HG03159 (cell line): ENCODE measurements at regions not wholly inside any gene's neighbourhood (a gene's known extent, or its start where the extent isn't known, plus 50 kb on each side); places are given as distances from the start of the nearest gene placed in this dataset.
"Not testable (repeated sequence)": the region's sequence is repeated elsewhere in the genome, so short reads cannot be mapped to it uniquely, and the experiment has no call there.

Experiments used
- ATAC-seq: cut with Tn5 transposase; IDR thresholded peaks from one replicate; pipeline ENCODE4 v1.9.1; 2021; ENCODE audit warnings: mild to moderate bottlenecking, moderate library complexity; ENCODE audit not compliant: unreplicated experiment

DNA sequence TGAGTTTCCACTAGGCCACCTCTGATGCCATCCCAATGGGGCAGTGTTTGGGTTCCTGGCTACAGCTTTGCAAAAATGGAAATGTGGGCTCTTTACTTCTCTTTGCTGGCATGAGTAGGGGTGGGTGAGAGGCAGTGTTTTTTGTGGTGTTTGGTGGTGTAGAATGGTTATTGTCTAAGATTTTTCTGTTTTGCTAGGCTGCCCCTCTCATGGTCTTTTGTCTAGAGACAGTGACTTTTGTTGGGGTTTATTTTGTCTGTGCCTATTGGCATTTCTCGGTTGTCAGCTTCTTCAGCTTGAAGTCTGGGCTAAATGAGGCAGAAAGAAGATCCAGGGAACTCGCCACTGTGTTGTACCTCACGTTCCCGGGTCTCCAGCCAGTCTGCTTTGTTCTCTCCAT is 112.1 kb downstream of the CENPF start:
- ATAC-seq = no peak

DNA sequence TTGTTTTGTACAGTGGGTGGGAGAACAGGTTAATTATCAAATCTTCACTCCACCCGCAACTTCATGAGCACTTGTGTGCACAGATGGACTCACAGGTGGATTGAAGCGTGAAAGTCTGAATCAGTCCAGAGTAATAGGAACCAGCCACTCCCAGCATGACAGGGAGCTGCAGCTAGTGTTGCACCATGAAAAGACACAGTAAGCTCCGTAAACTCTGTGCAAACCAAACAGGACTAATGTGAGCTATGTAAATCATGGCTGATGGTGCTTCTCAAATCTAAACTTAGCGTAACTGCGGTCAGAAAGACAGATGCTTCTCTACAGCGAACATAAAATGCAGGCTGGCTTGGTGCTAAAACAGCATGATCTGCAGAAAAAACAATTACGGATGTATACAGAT is 114.4 kb downstream of the CENPF start:
- ATAC-seq = no peak

DNA sequence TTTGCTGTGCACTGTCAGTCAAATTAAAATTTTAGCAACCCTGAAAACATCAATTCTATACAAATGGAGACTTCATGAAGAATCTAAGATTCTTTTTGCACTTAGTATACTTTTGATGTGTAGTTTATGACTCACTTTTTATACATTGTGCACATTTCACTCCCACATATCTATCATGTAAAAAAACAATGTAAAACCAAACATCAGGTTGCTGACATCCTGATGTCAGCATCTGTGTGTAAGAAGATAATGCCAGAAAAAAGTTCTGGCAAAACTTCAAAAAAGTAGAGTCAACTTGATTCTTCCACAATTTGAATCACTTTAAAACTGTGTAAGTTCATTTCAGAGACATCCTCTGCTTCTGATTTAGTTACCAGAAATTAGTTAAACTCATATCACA is 115.7 kb downstream of the CENPF start:
- ATAC-seq = no peak

DNA sequence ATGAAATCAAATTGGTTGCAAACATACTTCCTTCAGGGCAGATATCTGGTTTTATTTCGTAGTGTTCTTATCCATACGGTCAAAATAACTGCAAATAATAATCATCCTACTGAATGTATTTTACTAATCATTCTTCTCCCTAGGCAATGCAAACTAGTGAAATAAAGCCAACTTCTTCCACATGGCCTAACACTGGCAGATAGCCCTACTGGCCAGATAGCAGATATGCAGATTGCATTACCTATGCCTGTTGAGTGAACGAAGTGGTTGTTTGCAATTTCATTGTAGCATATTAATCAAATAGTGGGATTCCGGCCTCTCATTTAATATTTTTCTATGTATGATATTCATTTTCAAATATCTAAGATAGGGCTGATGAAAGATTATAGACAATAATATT is 116.2 kb downstream of the CENPF start:
- ATAC-seq = no peak

DNA sequence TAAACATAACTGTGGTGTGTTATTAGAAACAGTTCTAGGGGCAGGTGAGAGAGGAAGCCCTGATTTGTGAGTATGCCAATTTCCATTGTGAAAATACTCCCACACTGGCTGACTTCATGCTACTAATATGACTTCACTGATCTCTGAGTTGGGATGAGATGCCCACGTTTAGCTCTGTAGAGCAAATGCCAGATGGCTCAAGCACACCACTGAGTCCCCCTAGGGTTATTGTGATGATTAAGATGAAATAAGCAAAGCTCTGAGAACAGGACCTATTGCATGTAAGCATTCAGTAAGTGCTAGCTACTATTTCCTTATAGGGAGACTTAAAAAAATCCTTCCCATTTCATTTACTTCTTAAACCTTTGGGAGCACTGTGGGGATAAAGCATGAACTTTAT is 117.6 kb downstream of the CENPF start:
- no peak for ATAC-seq

DNA sequence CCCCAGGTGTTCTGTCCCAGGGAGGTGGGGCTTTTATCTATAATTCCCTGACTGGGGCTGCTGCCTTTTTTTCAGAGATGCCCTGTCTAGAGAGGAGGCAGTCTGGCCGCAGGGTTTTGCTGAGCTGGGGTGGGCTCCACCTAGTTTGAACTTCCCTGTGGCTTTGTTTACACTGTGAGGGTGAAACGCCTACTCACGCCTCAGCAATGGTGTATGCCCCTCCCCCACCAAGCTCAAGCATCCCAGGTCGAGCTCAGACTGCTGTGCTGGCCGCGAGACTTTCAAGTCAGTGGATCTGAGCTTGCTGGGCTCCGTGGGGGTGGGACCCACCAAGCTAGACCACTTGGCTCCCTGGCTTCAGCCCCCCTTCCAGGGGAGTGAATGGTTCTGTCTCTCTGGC is 124.3 kb downstream of the CENPF start:
- no peak for ATAC-seq

DNA sequence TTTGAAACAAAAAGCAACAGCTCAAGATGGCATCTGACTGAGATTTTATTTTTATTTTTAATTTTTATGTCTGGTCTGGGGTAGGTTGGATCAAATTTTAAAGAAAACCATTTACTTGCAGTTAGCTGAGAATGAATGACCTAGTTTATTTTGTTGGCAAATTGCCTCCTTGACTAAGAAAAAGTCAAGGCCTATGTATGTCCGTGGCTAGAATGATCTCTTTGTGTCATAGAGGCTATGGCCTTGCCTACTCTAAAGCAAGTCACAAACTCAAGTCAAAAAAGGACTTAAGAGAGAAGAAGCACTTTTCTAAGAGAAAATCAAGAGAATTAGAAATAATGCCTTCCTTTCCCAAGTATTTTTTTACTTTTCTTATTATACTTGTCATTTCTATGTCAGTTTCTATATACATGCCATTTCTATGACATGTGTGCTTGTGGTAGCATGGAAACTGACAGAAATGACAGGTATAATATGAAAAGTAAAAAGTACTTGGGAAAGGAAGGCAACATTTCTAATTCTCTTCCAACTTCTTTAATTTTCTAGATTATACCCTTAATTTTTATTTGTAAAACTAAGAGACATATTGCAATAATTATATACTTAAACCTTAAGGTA is 136.7 kb downstream of the CENPF start:
- ATAC-seq = no peak

DNA sequence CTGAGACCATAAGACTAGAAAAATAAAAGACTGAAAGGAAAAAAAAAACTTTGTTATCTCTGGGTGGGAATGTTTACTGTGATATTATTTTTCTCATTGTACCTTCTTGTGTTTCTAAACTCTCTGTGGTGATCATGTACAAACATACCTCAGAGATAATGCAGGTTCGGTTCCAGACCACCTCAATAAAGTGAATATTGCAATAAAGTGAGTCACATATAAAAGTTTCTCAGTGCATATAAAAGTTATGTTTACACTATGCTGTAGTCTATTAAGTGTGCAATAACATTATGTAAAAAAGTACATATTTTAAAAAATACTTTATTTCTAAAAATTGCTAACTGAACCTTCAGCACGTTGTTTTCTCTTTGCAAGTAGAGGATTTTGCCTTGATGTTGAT is 137.5 kb downstream of the CENPF start:
- no peak for ATAC-seq

DNA sequence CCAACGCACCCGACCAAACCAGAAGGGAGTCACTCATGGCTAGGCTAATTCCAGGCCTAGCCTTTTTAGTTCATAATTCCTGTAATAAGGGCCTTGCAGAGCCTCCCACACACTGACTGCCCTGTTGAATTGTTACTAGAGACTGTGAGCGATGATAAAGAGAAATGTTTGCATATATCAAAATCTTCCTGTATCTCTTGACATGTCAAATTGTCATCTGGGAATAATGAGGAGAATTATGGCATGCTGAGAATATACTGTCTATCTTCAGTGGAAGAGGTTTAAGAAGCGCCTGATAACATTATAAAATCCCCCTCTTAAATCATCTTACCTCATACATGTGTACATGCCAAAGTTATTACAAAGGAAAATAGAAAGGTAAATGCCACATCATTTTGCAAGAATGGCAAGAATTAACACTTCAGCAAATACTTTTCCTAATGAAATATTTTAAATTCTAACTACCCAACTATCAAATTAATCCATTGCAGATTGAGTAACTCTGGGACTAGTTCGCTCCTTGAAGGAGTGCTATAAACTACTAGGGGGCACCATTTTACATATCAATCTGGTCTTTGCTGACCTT is 144.1 kb downstream of the CENPF start:
- ATAC-seq = no peak

DNA sequence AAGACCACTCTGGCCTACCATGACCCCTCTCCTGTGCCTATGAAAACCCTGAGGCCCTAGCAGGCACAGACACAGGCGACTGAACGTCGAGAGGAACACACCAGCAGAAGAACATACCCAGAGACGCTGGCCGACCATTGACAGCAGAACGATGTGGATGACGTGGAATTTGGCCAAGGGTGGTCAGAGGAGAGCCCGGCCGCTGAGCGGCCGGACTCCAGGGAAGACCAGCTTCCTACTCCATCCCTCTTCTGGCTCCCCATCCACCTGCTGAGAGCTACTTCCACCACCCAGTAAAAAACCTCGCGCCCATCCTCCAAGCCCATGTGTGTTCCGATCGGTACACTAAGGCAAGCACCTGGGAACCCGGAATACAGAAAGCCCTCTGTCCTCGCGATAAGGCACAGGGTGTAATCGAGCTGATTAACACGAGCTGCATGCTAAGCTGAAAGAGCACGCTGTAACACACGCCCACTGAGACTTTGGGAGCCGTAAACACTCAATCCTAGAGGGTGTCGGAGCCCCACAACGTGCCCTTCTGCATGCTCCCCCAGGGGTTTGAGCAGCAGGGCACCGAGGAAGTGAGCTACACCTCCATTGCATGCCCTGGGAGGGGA is 150.3 kb downstream of the CENPF start:
- ATAC-seq = no peak

DNA sequence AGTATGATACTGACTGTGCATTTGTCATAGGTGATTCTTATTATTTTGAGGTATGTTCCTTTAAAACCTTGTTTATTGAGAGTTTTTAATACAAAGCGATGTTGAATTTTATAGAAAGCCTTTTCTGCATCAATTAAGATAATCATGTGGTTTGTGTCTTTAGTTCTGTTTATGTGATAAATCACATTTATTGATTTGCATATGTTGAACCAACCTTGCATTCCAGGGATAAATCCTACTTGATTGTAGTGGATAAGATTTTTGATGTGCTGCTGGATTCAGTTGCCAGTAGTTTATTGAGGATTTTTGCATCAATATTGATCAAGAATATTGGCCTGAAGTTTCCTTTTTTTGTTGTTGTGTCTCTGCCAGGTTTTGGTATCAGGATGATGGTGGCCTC is 158.0 kb downstream of the CENPF start:
- no peak for ATAC-seq

DNA sequence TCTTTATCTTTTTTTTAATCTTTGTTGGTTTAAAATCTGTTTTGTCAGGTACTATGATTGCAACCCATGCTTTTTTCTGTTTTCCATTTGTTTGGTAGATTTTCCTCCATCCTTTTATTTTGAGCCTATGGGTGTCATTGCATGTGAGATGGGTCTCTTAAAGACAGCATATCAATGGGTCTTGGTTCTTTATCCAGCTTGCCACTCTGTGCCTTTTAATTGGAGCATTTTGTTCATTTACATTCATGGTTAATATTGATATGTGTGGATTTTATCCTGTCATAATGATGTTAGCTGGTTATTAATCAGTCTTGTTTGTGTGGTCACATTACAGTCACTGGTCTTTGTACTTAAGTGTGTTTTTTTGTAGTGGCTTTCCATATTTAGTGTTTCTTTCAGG is 159.9 kb downstream of the CENPF start:
- ATAC-seq = no peak

DNA sequence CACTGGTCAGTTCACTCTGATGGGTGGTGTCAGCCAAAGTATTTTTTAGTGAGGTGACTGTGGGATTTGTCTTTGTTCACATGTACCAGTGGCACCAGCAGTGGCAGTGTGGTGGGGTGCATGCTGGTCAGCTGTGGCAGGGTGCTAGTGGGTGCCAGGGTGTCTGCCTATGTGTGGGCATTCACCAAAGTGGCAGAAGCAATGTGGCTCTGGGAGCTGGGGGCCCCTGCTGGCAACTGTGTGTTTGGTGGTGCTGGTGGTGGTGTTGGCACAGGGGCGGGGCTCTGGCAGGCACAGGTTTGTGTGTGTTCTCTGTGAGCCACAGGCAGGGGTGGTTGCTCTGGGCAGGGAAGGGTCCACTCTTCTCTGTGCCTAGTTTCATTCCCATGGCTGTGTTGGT is 161.5 kb downstream of the CENPF start:
- ATAC-seq = no peak

DNA sequence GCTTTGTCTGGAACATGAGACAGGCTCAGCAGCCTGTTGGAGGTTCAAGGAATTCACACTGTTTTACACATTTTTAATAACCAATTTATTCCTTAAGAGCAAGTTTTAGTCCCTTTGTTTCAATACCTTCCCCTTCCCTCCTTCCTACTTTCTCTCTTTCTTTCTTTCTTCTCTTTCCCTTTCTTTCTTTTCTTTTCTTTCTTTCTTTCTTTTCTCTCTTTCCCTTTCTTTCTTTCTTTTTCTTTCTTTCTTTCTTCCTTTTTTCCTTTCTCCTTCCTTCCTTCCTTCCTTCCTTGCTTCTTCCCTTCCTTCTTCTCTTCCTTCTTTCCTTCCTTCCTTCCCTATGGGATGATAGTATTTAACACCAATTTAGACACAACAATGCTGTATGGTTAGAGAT is 164.2 kb downstream of the CENPF start:
- no peak for ATAC-seq

DNA sequence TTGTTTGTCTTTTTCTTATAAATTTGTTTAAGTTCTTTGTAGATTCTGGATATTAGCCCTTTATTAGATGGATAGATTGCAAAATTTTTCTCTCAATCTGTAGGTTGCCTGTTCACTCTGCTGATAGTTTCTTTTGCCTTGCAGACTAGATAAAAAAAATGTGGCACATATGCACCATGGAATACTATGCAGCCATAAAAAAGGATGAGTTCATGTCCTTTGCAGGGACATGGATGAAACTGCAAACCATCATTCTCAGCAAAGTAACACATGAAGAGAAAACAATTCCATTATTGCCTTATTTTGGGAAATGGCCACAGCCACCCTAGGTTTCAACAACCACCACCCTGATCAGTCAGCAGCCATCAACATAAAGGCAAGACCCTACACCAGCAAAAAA is 166.7 kb downstream of the CENPF start:
- not testable (repeated sequence) for ATAC-seq

DNA sequence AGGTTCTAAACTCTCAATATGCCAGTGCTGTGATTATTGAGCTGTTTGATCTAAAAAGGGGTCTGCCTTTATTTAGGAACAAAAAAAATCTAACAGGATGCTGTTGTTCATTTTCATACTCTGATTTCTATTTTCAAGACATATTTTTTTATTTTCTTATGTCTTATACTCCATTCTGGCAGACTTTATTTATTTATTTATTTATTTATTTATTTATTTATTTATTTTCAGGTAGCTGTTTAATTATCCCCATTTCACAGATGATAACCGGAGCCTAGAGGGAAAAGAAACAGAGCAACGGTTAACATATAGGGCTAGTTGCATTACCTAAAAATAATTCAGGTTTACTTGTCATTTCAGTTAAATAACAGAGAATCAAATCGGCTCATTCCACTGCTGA is 174.4 kb downstream of the CENPF start:
- ATAC-seq = no peak

DNA sequence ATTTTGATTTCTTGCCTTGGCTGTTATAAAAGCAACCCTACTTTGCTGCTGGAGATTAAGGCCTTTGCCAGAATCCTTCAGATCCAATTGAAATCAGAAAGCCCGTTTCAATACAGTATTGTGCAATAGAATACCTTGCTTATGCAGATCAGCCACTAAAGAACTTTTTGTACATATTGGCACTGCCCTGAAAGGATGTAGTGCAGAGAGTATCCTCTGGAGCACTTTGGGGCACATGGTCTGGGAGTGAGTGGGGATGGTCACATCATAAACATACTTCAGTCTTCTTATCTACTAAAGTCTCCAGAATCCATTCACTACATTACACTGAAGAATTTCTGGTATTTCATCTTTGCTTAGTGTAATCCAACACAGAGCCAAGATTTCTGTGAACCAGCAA is 189.0 kb downstream of the CENPF start:
- ATAC-seq = no peak

DNA sequence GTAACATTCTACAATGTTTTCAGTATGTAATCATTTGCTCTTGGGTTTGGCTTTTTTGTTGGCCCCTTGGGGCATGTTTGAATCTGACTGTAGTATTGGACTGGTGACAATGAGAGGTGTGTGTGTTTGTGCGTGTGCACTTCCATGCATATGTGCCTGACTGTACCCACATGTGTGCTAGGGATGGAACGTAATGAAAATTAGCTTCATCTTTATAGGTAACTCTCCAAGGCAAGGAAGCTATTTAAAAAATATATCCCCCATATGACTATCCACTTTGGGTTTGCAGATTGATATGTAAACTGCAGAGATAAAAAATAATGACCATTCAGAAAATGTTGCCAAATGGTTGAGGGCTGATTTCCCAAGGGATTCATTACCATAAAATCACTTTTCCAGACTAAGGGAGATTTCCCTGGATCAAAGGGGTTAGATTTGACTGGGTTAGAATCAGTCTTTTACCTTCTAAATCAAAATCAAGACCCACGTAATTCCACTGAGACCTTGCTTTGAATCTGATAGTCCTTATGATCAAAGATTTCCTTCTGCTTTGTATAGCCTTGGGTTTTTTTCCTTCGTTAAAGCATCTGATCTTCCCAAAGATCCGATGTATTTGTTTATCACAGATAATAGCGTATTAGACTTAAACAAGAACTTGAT is 189.7 kb downstream of the CENPF start:
- no peak for ATAC-seq

DNA sequence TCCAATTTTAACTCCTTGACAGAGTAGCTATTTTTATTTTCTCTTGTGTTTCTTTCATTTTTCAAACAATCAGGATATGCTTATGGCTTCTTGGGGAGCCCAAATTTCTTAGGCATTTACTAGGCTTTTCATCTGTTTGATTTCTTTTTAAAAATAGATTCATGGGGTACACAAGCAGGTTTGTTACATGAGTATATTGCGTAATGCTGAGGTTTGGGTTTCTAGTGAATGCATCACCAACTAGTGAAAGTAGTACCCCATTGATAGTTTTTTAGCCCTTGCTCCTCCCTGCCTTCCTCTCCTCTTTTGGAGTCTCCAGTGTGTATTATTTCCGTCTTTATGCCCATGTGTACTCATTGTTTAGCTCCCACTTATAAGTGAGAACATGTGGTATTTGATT is 190.7 kb downstream of the CENPF start:
- no peak for ATAC-seq

DNA sequence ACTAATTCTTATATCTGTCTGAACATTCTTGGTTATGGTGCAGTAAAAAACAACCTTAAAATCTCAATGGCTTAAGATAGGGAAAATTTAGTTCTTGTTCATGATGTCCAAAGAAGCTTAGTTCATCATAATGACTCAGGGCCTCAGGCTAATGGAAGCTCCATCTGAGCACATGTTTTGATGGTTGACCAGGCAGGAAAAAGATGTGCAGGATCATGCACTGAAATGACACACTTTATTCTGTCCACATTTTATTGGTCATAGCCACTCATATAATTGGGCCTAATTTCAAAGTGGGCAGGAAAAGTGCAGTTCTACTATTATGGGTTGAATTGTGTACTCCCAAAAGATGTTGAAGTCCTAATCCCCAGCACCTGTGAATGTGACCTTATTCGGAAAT is 198.2 kb downstream of the CENPF start:
- ATAC-seq = no peak

DNA sequence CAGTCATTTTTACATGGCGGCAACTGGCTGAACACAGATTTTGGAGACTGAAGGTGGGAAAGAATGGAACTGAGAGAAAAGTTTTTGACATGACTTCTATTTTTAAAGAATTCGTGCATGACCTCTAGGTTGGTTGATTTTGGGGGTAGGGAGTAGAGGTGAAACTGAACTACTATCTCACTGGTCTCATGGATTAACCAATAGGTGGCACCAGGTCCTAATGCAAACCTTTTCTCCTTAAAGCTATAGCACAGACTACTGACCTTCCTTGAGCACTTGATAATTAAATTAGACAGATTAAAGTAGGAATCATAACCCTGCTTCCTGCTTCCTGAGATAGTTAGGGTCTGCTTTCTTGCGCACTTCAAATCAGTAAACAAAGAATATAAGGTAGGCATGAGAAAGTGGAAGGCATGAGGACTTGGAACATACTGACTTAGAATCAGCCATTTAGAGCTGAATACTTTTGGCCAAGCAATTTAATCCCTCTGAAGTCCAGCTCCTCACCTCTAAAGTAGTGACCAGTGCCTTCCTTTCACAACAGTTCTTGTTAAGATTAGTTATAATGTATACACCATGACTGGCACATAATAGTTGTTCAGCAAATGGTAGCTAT is 206.0 kb downstream of the CENPF start:
- no peak for ATAC-seq

DNA sequence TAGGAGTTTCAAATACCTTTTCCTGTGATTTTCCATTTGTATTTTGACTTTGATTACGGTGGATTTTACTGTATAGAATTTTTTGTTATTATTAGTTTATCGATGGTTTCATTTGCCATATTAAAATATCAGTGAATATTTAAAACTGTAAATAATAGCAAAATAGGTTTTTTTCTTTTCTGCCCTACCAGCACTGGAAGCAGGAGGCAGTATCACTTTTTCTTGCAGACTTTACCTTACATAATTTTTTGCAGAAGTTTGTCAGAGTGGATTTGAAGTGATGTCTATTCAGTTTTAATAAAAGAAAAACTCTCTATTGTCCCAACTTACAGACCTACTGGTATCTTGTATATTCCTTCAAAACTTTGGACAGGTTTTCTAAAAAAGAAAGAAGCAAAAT is 213.6 kb downstream of the CENPF start:
- no peak for ATAC-seq
